ENCODE measurements at regions not wholly inside any gene's neighbourhood (a gene's known extent, or its start where the extent isn't known, plus 50 kb on each side); places are given as distances from the start of the nearest gene placed in this dataset.
"Not testable (repeated sequence)": the region's sequence is repeated elsewhere in the genome, so short reads cannot be mapped to it uniquely, and the experiment has no call there.

DNA sequence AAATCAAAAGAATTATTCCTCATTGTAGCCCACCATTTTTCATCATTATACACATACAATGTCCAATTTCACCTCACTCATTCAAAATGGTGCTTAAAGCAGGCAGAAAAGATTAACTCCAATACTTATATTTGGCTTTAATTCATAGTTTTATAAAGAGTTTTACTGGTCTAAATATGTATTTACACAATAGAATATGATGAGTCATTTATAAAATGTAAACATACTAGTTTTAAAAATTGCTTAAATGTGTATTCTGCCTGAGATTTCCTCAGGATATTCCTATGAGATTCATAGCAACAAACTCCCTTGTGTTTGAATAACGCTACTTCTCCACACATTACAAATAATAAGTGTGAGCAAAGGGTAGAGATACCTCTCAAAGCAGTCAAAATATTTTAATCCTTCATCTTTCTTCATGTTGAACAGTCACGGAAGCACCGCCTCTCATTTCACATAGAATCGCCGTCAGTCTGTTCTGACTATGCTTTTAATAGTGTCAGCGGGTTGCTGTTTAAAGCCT, 75.7 kb upstream of the GBE1 start:
- DNase-seq: no peak

DNA sequence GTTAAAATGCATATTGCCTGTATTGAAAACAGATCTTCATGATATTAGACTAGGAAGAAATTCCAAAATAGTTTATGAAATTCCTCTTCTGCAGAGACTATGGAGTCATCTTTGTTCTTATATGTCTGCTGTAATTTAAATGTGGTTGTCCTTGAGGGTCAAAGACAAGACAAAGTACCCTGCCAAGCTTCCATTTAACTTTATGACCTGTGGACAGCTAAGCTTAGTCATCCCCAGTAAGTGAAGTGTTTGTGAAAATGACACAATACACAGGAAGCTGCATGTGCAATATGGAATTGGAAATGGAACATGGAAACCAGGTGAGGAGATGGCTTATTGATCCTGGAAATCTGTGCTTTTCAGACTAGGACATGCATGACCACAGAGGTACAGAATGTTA, 68.5 kb upstream of the GBE1 start:
- no peak for DNase-seq

DNA sequence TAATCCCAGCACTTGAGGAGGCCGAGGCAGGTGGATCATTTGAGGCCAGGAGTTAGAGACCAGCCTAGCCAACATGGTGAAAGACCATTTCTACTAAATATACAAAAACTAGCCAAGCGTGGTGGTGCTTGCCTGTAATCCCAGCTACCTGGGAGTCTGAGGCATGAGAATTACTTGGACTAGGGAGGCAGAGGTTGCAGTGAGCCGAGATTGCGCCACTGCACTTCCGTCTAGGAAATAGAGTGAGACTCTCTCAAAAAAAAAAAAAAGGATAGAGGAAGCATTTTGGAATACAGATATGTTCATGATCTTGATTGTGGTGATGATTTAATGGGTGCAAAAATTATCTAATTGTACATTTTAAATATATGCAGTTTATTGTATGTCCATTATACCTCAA, 67.8 kb upstream of the GBE1 start:
- DNase-seq: not testable (repeated sequence)

DNA sequence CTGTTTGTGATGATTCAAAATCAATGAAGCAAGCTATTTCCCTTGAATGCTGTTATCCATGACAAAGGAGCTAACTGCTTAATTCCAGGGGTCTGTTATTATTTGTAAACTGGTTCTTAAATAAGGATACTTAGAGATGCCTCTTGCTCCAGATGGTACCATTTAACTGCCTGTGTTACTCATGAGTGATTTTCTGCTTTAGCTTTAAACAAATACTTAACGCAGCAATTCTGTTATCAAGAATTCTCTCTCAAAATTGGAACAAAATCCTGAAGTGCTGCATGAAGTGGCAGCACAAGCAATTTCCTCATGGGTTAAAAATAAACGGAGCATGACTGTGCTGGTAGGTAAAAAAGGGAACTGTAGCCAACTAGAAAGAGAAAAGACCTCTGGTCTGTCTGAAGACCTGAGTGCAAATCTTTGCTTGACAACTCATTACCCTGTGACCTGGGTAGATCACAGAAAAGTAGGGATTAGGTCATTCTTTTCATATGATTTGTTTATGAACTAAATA, 62.5 kb upstream of the GBE1 start:
- DNase-seq: no peak

- DNase-seq: no peak
Measured at GRCh38 chr3:81823086-81823485, 61.6 kb upstream of the GBE1 start.

GRCh38 chr3:81816473-81817250, 55.2 kb upstream of the GBE1 start:
- DNase-seq: peak; percentile 1

GRCh38 chr3:81812098-81812497, 50.7 kb upstream of the GBE1 start:
- DNase-seq: not testable (repeated sequence)

All from skin of body (tissue), 1 donor.